ENCODE measurements at regions not wholly inside any gene's neighbourhood (a gene's known extent, or its start where the extent isn't known, plus 50 kb on each side); places are given as distances from the start of the nearest gene placed in this dataset.
A peak's percentile ranks its signal among the peaks of the same experiment; 100 is the strongest.

GRCh38 chr13:39890537-39890936 lies 235.1 kb downstream of the COG6 start:
- no peak for DNase-seq
- H3K79me1 ChIP-seq (replicated peaks; ENCODE audit: low read length, poor library complexity, severe bottlenecking): no peaks in the 10 kb centered on the region
- no peak overlapping the region for H3K4ac ChIP-seq (ENCODE audit: low read depth in 1 of 2, low read length in 2 of 2)
- H3K27me3 ChIP-seq (ENCODE audit: control insufficient read depth in 1 of 2, insufficient read depth in 1 of 2, low read length in 2 of 2): no peaks in the 10 kb centered on the region
- H2BK15ac ChIP-seq (ENCODE audit: low read depth, poor library complexity, severe bottlenecking): no peak overlapping the region
- H3K27ac ChIP-seq (ENCODE audit: low read length, poor library complexity, severe bottlenecking): no peak overlapping the region
- peaks cover 2% of the 10 kb centered on the region for H3K9me3 ChIP-seq (ENCODE audit: control insufficient read depth, low read length)
- H2BK12ac ChIP-seq (ENCODE audit: low read length in 2 of 2): no peak overlapping the region
- no peak overlapping the region for H2BK120ac ChIP-seq (ENCODE audit: low read depth, low read length)
- no peaks in the 10 kb centered on the region for H3K4me1 ChIP-seq (ENCODE audit: control insufficient read depth, insufficient read depth, low read depth, low read length)
- WGBS: 94% methylated on average over 4 of the region's 4 CpGs
- H2AFZ ChIP-seq (ENCODE audit: low read depth, low read length): no peak overlapping the region
- no peak overlapping the region for H3K23ac ChIP-seq (ENCODE audit: low read length in 2 of 2)
- H3K4me3 ChIP-seq (ENCODE audit: insufficient read depth in 1 of 2, low read depth in 1 of 2, low read length in 2 of 2): no peak overlapping the region
- no peak overlapping the region for H3K9ac ChIP-seq (ENCODE audit: low read length)
- H4K8ac ChIP-seq (ENCODE audit: low read length): no peak overlapping the region
- no peak overlapping the region for H3K18ac ChIP-seq (ENCODE audit: low read depth in 1 of 2, low read length in 2 of 2)
- H4K91ac ChIP-seq (ENCODE audit: low read length): no peak overlapping the region
- H3K36me3 ChIP-seq (ENCODE audit: control insufficient read depth in 1 of 2, insufficient read depth in 2 of 2, low read depth in 1 of 2, low read length in 2 of 2): no peaks in the 10 kb centered on the region
- no peak overlapping the region for H3K14ac ChIP-seq (ENCODE audit: low read length in 2 of 2)
- H2BK5ac ChIP-seq (ENCODE audit: low read depth, low read length, poor library complexity, severe bottlenecking): no peak overlapping the region
- H3K4me2 ChIP-seq (ENCODE audit: low read length, poor library complexity, severe bottlenecking): no peak overlapping the region
- no peak overlapping the region for H2AK5ac ChIP-seq (ENCODE audit: low read length, severe bottlenecking)

GRCh38 chr13:39892721-39893685 lies 237.5 kb downstream of the COG6 start:
- Histone ChIP-seq H3K9ac (ENCODE audit: low read length) (peak overlapping the region; percentile 43), H4K8ac (ENCODE audit: low read length) (no peak overlapping the region), H3K27me3 (ENCODE audit: control insufficient read depth in 1 of 2, insufficient read depth in 1 of 2, low read length in 2 of 2) (no peaks in the 10 kb centered on the region), H3K79me1 (replicated peaks; ENCODE audit: low read length, poor library complexity, severe bottlenecking) (no peaks in the 10 kb centered on the region), H3K36me3 (ENCODE audit: control insufficient read depth in 1 of 2, insufficient read depth in 2 of 2, low read depth in 1 of 2, low read length in 2 of 2) (no peaks in the 10 kb centered on the region), H2BK120ac (ENCODE audit: low read depth, low read length) (no peak overlapping the region), H3K4me2 (ENCODE audit: low read length, poor library complexity, severe bottlenecking) (no peak overlapping the region), H3K4me1 (ENCODE audit: control insufficient read depth, insufficient read depth, low read depth, low read length) (no peaks in the 10 kb centered on the region), H3K27ac (ENCODE audit: low read length, poor library complexity, severe bottlenecking) (no peak overlapping the region), H2BK12ac (ENCODE audit: low read length in 2 of 2) (no peak overlapping the region), H3K14ac (ENCODE audit: low read length in 2 of 2) (no peak overlapping the region), H3K23ac (ENCODE audit: low read length in 2 of 2) (no peak overlapping the region), H3K4ac (ENCODE audit: low read depth in 1 of 2, low read length in 2 of 2) (no peak overlapping the region), H3K9me3 (ENCODE audit: control insufficient read depth, low read length) (no peaks in the 10 kb centered on the region), H2AFZ (ENCODE audit: low read depth, low read length) (no peak overlapping the region), H2BK5ac (ENCODE audit: low read depth, low read length, poor library complexity, severe bottlenecking) (no peak overlapping the region), H3K4me3 (ENCODE audit: insufficient read depth in 1 of 2, low read depth in 1 of 2, low read length in 2 of 2) (peak overlapping the region in 1 of 2 experiments; percentile 33), H2AK5ac (ENCODE audit: low read length, severe bottlenecking) (no peak overlapping the region), H4K91ac (ENCODE audit: low read length) (no peak overlapping the region), H3K18ac (ENCODE audit: low read depth in 1 of 2, low read length in 2 of 2) (no peak overlapping the region), H2BK15ac (ENCODE audit: low read depth, poor library complexity, severe bottlenecking) (no peak overlapping the region)
- WGBS: 73% methylated on average over 8 of the region's 10 CpGs
- no peak for DNase-seq

- no peaks in the 10 kb centered on the region for H3K27me3 ChIP-seq (ENCODE audit: control insufficient read depth in 1 of 2, insufficient read depth in 1 of 2, low read length in 2 of 2)
Measured at GRCh38 chr13:39893808-39894207, 238.3 kb downstream of the COG6 start.

GRCh38 chr13:39894586-39894985 lies 239.1 kb downstream of the COG6 start:
- no peak overlapping the region for H3K4me3 ChIP-seq (ENCODE audit: insufficient read depth in 1 of 2, low read depth in 1 of 2, low read length in 2 of 2)
- no peak overlapping the region for H2AK5ac ChIP-seq (ENCODE audit: low read length, severe bottlenecking)
- no peak overlapping the region for H3K27ac ChIP-seq (ENCODE audit: low read length, poor library complexity, severe bottlenecking)
- no peak overlapping the region for H2BK5ac ChIP-seq (ENCODE audit: low read depth, low read length, poor library complexity, severe bottlenecking)
- H2AFZ ChIP-seq (ENCODE audit: low read depth, low read length): no peak overlapping the region
- no peak for DNase-seq
- H3K36me3 ChIP-seq (ENCODE audit: control insufficient read depth in 1 of 2, insufficient read depth in 2 of 2, low read depth in 1 of 2, low read length in 2 of 2): no peaks in the 10 kb centered on the region
- H4K91ac ChIP-seq (ENCODE audit: low read length): no peak overlapping the region
- no peak overlapping the region for H2BK12ac ChIP-seq (ENCODE audit: low read length in 2 of 2)
- no peak overlapping the region for H3K23ac ChIP-seq (ENCODE audit: low read length in 2 of 2)
- 92% methylated on average over 4 of the region's 5 CpGs for WGBS
- H3K14ac ChIP-seq (ENCODE audit: low read length in 2 of 2): no peak overlapping the region
- no peaks in the 10 kb centered on the region for H3K27me3 ChIP-seq (ENCODE audit: control insufficient read depth in 1 of 2, insufficient read depth in 1 of 2, low read length in 2 of 2)
- H3K9ac ChIP-seq (ENCODE audit: low read length): no peak overlapping the region
- no peak overlapping the region for H3K4me2 ChIP-seq (ENCODE audit: low read length, poor library complexity, severe bottlenecking)
- H3K9me3 ChIP-seq (ENCODE audit: control insufficient read depth, low read length): no peaks in the 10 kb centered on the region
- no peaks in the 10 kb centered on the region for H3K4me1 ChIP-seq (ENCODE audit: control insufficient read depth, insufficient read depth, low read depth, low read length)
- no peak overlapping the region for H3K18ac ChIP-seq (ENCODE audit: low read depth in 1 of 2, low read length in 2 of 2)
- no peak overlapping the region for H4K8ac ChIP-seq (ENCODE audit: low read length)
- H3K4ac ChIP-seq (ENCODE audit: low read depth in 1 of 2, low read length in 2 of 2): no peak overlapping the region
- no peaks in the 10 kb centered on the region for H3K79me1 ChIP-seq (replicated peaks; ENCODE audit: low read length, poor library complexity, severe bottlenecking)
- no peak overlapping the region for H2BK120ac ChIP-seq (ENCODE audit: low read depth, low read length)
- H2BK15ac ChIP-seq (ENCODE audit: low read depth, poor library complexity, severe bottlenecking): no peak overlapping the region

More at GRCh38 chr13:39893808-39894207, 238.3 kb downstream of the COG6 start:
- H3K4me3 ChIP-seq (ENCODE audit: insufficient read depth in 1 of 2, low read depth in 1 of 2, low read length in 2 of 2): no peak overlapping the region
- H3K27ac ChIP-seq (ENCODE audit: low read length, poor library complexity, severe bottlenecking): no peak overlapping the region
- H3K36me3 ChIP-seq (ENCODE audit: control insufficient read depth in 1 of 2, insufficient read depth in 2 of 2, low read depth in 1 of 2, low read length in 2 of 2): no peaks in the 10 kb centered on the region
- DNase-seq: no peak
- H3K79me1 ChIP-seq (replicated peaks; ENCODE audit: low read length, poor library complexity, severe bottlenecking): no peaks in the 10 kb centered on the region
- H3K18ac ChIP-seq (ENCODE audit: low read depth in 1 of 2, low read length in 2 of 2): no peak overlapping the region
- H4K8ac ChIP-seq (ENCODE audit: low read length): no peak overlapping the region
- H4K91ac ChIP-seq (ENCODE audit: low read length): no peak overlapping the region
- no peak overlapping the region for H3K9ac ChIP-seq (ENCODE audit: low read length)
- H2BK120ac ChIP-seq (ENCODE audit: low read depth, low read length): no peak overlapping the region
- H3K4me2 ChIP-seq (ENCODE audit: low read length, poor library complexity, severe bottlenecking): no peak overlapping the region
- no peak overlapping the region for H2AK5ac ChIP-seq (ENCODE audit: low read length, severe bottlenecking)
- no peaks in the 10 kb centered on the region for H3K9me3 ChIP-seq (ENCODE audit: control insufficient read depth, low read length)
- no peaks in the 10 kb centered on the region for H3K4me1 ChIP-seq (ENCODE audit: control insufficient read depth, insufficient read depth, low read depth, low read length)
- H3K4ac ChIP-seq (ENCODE audit: low read depth in 1 of 2, low read length in 2 of 2): no peak overlapping the region
- no peak overlapping the region for H3K23ac ChIP-seq (ENCODE audit: low read length in 2 of 2)
- H2BK5ac ChIP-seq (ENCODE audit: low read depth, low read length, poor library complexity, severe bottlenecking): no peak overlapping the region
- 80% methylated on average over 1 of the region's 1 CpG for WGBS
- no peak overlapping the region for H3K14ac ChIP-seq (ENCODE audit: low read length in 2 of 2)
- no peak overlapping the region for H2AFZ ChIP-seq (ENCODE audit: low read depth, low read length)
- H2BK12ac ChIP-seq (ENCODE audit: low read length in 2 of 2): no peak overlapping the region
- no peak overlapping the region for H2BK15ac ChIP-seq (ENCODE audit: low read depth, poor library complexity, severe bottlenecking)
